ENCODE measurements at regions not wholly inside any gene's neighbourhood (a gene's known extent, or its start where the extent isn't known, plus 50 kb on each side); places are given as distances from the start of the nearest gene placed in this dataset.

- CTCF ChIA-PET (ENCODE audit: partially characterized antibody) = interaction anchor here (0.9 to 3.4 kb wide), 6 partner anchors 11 to 181 kb away, joined by 3 to 15 read pairs (median 4); no protein-coding TSS in a partner anchor
These were observed 265.4 kb upstream of the PLET1 start for GRCh38 chr11:112525844-112526590.

More at GRCh38 chr11:112525844-112526590, 265.4 kb upstream of the PLET1 start:
- Histone ChIP-seq H2AFZ (ENCODE audit: low read length) (no peak overlapping the region), H2BK5ac (ENCODE audit: low read depth, low read length) (no peak overlapping the region), H3K27me3 (replicated peaks in 1 of 4; ENCODE audit: control insufficient read depth in 3 of 4, extremely low read depth in 1 of 4, insufficient read depth in 3 of 4, low read length in 3 of 4) (0 out of 7 replicates have a peak, but pooled peaks cover 0 to 2% (median 0%) of the 10 kb centered on the region in 4 experiments), H4K20me1 (replicated peaks in 1 of 2; ENCODE audit: control insufficient read depth in 1 of 2, insufficient read depth in 2 of 2, low read length in 2 of 2) (no peaks in the 10 kb centered on the region), H3K4me1 (replicated peaks in 1 of 4; ENCODE audit: control insufficient read depth in 3 of 4, insufficient read depth in 4 of 4, low read length in 3 of 4) (0 out of 7 replicates have a peak, but pooled peaks cover 0 to 3% (median 0%) of the 10 kb centered on the region in 4 experiments), H3K4me3 (ENCODE audit: extremely low read depth in 1 of 4, insufficient read depth in 2 of 4, low read depth in 3 of 4, low read length in 4 of 4) (no peak overlapping the region), H3K23ac (ENCODE audit: insufficient read length) (no peak overlapping the region), H2AK5ac (ENCODE audit: low read depth, low read length) (no peak overlapping the region), H4K91ac (replicated peaks; ENCODE audit: insufficient read length, low read length) (no peak overlapping the region), H3K79me1 (ENCODE audit: low read depth, low read length) (no peaks in the 10 kb centered on the region), H3K56ac (replicated peaks; ENCODE audit: insufficient read length, low read depth, low read length) (no peak overlapping the region), H3K14ac (ENCODE audit: insufficient read length) (no peak overlapping the region), H3K79me2 (ENCODE audit: control insufficient read depth in 1 of 2, insufficient read depth in 2 of 2, low read length in 2 of 2) (no peaks in the 10 kb centered on the region), H3K4me2 (ENCODE audit: insufficient read depth in 1 of 2, low read depth in 2 of 2, low read length in 2 of 2) (no peak overlapping the region), H3K4ac (replicated peaks; ENCODE audit: insufficient read length, low read depth, low read length) (no peak overlapping the region), H2BK20ac (ENCODE audit: low read length) (no peak overlapping the region), H4K8ac (ENCODE audit: extremely low read depth, insufficient read depth, low read length) (no peak overlapping the region), H2BK15ac (ENCODE audit: low read length) (no peak overlapping the region), H3K18ac (ENCODE audit: extremely low read depth, low read length) (no peak overlapping the region), H2BK120ac (replicated peaks; ENCODE audit: low read depth, low read length) (no peak overlapping the region), H3K9me3 (ENCODE audit: insufficient read depth in 2 of 2, low read depth in 1 of 2, low read length in 1 of 2) (no peaks in the 10 kb centered on the region), H3K36me3 (ENCODE audit: control insufficient read depth in 2 of 4, insufficient read depth in 4 of 4, low read length in 3 of 4) (no peaks in the 10 kb centered on the region), H4K5ac (ENCODE audit: insufficient read length, low read depth, low read length) (no peak overlapping the region), H3K9ac (replicated peaks in 1 of 4; ENCODE audit: extremely low read depth in 1 of 4, low read depth in 3 of 4, low read length in 3 of 4) (no peak overlapping the region), H3K23me2 (ENCODE audit: low read depth, low read length) (no peaks in the 10 kb centered on the region), H2BK12ac (ENCODE audit: low read depth, low read length) (no peak overlapping the region), H3K27ac (ENCODE audit: low read depth, low read length) (no peak overlapping the region)
- WGBS, 2 experiments (ENCODE audit: extremely low coverage in 1 of 2, insufficient coverage in 1 of 2, insufficient read length in 1 of 2, insufficient replicate concordance in 2 of 2, low coverage in 1 of 2, low lambda C conversion rate in 2 of 2, missing lambda C conversion rate in 1 of 2) = 75% methylated on average over 7 of the region's 7 CpGs; no CpG with 5 or more reads in 1 of the 2 experiments
- POLR2A ChIA-PET (ENCODE audit: partially characterized antibody) = interaction anchor here (0.6 kb wide), 1 partner anchor 494 kb away, joined by 3 read pairs; no protein-coding TSS in a partner anchor
- TF ChIP-seq RFX5 (IDR thresholded peaks at IDR 0.05; ENCODE audit: borderline replicate concordance, low read depth, low read length) (no peak), GTF2F1 (IDR thresholded peaks at IDR 0.05; ENCODE audit: borderline replicate concordance, low read depth, low read length) (no peak), SUZ12 (IDR thresholded peaks at IDR 0.05; ENCODE audit: low read length) (no peak)
- DNase-seq (ENCODE audit: low read depth in 1 of 2, low spot score in 2 of 2) = no peak
- no peak for FAIRE-seq

Measured in H1 (cell line).